ENCODE measurements at regions not wholly inside any gene's neighbourhood (a gene's known extent, or its start where the extent isn't known, plus 50 kb on each side); places are given as distances from the start of the nearest gene placed in this dataset.

GRCh38 chr21:20306836-20307235 is 691.4 kb upstream of the NCAM2 start:
- no peak for DNase-seq

DNA sequence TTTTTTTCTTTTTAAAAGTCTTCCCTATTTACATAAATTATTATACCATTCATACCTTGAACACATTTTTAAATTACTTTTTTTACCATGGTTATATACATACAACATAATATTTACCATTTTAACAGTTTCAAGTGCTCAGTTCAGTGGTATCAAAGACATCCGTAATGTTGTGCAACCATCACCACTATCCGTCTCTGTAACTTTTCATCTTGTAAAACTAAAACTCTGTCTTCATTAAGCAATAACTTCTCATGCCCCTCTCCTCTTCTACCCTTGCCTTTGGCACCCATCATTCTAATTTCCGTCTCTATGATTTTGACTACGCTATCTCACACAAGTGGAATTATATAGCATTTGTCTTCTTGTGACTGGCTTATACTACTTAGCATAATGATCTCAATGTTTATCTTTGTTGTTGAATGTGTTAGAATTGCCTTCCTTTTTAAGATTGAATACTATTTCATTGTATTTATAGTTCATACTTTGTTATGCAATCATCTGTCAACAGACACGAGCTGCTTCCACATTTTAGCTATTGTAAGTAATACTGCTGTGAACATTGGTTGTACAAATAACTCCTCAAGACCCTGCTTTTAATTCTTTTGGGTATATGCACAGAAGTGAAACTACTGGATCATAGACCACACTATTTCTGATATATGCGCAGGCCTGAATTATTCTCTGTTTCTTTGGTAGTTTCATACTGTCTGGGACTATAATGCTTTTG is 689.5 kb upstream of the NCAM2 start:
- no peak for DNase-seq

GRCh38 chr21:20311234-20311787 is 686.9 kb upstream of the NCAM2 start:
- DNase-seq = no peak

DNA sequence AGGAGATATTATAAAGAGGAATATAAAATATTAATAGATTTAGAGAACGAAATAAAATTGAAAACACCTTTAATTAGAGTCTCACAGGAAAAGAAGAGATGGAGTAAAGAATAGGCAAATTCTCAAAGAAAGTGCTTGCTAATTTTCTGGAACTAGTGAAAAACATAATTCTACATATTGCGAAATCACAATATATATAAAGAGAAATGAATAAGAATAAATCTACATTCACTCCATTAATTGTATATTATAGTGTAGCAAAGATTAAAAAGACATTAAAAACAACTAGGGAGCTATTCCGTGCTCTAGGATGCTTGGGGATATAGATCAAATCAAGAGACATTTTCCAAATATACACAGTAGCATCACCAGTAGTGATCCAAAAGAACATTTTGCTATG is 685.2 kb upstream of the NCAM2 start:
- DNase-seq = no peak

DNA sequence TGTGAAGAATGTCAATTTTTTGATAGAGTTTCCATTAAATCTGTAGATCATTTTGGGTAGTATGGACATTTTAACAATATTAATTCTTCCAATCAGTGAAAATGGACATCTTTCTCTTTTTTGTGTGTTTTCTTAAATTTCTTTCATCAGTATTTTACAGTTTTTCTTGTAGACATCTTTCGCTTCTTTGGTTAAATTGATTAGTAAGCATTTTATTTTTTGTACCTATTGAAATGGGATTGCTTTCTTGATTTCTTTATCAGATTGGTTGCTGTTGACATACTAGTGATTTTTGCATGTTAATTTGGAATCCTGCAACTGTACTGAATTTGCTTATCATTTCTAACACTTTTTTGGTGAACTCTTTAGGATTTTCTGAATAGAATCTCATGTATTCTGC is 683.2 kb upstream of the NCAM2 start:
- DNase-seq = no peak

- no peak for DNase-seq
Observed at GRCh38 chr21:20329636-20330035, 668.6 kb upstream of the NCAM2 start.

- DNase-seq = no peak
Observed at GRCh38 chr21:20330652-20331051, 667.6 kb upstream of the NCAM2 start.

DNA sequence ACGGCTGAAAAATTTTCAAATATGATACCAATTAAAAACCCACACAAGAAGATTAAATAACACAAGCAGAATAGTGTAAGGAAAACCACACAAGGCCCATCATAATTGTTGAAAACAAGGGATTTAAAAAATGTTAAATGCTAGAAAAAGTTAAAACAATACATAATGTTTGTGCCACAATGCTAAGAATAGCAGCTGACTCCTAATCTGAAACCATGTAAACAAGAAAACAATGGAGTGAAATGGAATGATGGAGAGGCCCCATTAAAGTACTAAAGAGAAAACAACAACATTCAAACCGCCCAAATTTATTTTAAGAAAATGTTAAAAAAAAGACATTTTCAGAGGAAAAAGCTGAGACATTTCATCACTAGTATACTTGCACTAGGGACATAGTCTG is 663.6 kb upstream of the NCAM2 start:
- no peak for DNase-seq

DNA sequence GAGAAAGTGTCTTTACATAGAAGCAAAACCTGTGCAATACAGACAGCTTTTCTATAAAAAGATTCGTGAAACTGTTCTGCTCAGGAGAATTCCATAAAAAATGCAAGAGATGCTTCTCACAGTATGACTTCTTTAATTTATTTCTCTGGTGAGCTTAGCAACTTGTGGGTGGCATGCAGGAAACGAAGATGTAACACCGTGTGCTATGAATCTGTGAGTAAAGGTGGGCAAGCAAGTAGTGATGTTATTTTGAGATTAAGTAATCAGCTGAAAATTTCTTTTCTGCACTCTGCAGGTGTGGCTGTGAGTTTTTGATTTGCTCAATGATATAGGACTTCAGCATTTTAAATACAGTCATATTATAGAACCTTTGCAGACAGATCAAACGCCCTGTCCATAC is 656.8 kb upstream of the NCAM2 start:
- DNase-seq = no peak

- DNase-seq = no peak
Observed at GRCh38 chr21:20343186-20343585, 655.0 kb upstream of the NCAM2 start.

DNA sequence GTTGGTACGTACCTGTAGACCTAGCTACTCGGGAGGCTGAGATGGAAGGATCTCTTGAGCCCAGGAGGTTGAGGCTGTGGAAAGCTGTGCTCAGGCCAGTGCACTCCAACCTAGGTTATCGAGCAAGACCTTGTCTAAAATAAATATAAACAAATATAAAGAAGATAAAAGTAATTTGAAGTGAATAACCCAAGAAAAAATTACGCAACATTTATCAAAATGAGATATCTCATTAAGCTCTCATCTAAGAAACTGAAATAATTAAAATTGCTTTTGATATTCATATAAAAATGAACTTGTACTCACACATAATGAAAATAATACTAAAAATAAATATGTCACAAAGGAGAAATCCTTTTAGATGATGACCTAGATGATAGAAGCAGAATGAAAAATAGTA is 647.1 kb upstream of the NCAM2 start:
- DNase-seq = no peak

- DNase-seq = no peak
Observed at GRCh38 chr21:20353351-20353750, 644.9 kb upstream of the NCAM2 start.

GRCh38 chr21:20373031-20373430 is 625.2 kb upstream of the NCAM2 start:
- DNase-seq = no peak

DNA sequence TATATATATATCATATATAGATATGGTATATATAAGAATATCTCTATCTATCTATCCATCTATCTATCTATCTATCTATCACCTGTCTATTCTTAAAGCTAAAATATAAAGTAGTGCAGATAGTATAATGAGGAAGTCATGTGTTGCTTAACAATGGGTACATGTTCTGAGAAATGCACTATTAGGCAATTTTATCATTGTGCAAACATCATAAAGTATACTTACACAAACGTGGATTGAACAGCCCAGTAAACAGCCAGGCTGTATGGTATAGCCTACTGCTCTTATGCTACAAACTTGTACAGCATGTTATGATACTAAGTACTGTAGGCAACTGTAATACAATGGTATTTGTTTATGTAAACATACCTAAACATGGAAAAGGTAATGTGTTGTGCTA is 621.0 kb upstream of the NCAM2 start:
- no peak for DNase-seq

- no peak for DNase-seq
Observed at GRCh38 chr21:20388400-20388799, 609.8 kb upstream of the NCAM2 start.

- DNase-seq = no peak
Observed at GRCh38 chr21:20396798-20397197, 601.4 kb upstream of the NCAM2 start.

- DNase-seq = no peak
Observed at GRCh38 chr21:20404915-20405314, 593.3 kb upstream of the NCAM2 start.

DNA sequence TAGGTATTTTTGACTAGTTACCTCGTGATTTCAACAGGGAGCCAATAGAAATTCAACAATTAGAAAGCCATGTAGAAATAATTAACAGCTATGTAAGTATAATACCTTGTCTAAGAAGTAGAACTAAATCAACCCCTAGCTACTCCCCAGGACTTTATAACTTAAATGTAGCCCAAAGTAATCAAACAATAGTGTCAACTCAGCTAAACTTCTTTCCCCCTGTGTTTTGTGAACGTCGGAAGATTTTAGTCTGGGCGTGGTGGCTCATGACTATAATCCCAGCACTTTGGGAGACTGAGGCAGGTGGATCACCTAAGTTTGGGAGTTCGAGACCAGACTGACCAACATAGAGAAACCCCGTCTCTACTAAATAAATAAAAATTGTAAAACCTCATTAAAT is 579.9 kb upstream of the NCAM2 start:
- DNase-seq = no peak

DNA sequence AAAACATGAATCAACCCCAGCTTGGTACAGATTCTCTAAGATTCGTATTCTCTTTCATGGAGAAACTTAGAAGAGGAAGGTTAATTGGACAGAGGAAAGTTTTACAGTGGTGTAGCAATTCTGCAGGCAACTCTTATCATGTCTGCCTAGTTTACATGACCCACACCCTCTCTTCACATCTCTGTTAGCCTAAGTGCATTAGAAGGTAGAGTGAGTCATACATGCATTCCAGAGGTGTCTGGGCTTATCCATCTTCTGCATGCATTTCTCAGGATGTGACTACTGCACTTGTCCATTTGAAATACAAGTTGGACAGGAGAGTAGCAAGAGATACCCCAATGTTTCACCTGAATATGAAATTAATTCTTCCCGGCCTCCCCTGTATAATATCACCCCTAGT is 578.4 kb upstream of the NCAM2 start:
- no peak for DNase-seq

DNA sequence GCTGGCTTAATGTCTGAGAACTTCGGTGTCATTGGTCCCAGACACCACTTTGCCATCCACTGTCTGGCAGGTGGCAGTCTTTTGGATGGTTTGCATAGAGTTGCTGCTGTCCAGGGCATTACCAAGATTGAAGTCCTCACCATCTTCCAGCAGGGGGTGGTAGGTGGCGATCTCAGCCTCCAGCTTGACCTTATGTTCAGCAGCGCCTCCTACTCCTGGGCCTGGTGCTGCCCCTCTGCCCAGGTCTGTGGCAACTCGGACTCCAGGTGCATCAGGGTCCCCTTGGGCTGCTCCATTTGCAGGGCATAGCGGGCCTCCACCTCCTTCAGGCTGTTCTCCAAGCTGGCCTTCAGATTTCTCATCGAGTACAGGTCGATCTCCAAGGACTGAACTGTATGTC is 573.3 kb upstream of the NCAM2 start:
- DNase-seq = no peak

- no peak for DNase-seq
Observed at GRCh38 chr21:20425856-20426255, 572.4 kb upstream of the NCAM2 start.

DNA sequence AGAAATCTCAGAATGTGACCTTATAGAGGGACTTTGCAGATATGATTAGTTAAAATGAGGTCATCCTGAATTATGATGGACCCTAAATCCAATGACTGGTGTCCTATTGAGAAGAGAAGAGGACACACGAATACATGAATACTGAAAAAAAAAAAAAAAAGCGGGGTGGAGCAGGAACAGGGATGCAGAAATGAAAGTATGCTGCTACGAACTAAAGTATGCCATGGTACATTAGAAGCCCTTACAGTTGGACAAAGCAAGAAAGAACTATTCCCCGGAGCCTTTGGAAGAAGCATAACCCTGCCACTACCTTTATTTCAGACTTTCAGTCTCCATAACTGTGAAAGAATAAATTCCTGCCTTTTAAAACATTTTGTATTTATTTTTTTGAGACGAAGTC is 557.9 kb upstream of the NCAM2 start:
- DNase-seq = no peak

DNA sequence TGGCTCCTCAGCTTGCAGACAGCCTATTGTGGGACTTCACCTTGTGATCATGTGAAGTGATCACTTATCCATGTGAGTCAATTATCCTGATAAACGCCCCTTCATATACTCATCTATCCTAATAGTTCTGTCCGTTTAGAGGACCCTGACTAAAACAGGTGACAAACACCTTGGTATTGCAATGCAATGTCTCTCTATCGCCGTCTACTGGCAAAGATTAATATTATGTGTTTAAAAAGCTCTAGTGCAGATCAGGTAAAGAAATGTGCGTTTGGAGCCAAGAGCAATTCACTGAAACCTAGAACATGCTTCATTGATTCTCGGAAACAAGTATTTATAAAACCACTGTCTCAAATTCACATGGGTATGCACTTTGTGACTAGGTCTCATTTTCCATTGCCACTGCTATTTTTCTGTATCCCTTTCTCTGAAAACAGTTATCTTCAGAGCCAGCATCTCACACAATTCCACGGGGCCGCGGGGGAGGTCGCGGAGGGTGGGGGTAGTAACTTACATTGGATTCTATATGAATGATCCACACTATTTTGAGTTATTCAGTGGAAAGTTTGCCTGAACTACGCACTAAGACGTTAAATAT is 554.6 kb upstream of the NCAM2 start:
- no peak for DNase-seq

DNA sequence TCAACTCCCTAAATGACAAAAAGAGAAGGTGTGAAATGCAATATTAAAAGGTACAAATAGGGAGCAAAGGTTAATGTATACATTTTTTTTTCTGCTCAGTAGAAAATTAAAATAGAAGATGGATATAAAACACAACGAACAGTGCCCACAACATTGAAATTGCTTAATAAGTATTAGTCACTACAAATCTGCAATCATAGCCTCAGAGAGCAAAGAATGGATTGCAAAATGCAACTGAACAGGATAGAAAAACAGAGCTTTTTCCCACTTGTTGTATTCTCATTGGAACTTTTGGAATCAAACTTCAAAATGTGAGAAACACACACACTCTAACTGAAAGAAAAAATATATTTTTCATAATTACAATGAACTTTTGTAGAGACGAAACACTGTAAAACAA is 552.2 kb upstream of the NCAM2 start:
- DNase-seq = no peak

- no peak for DNase-seq
Observed at GRCh38 chr21:20451046-20451445, 547.2 kb upstream of the NCAM2 start.

Data from stimulated activated CD4-positive, alpha-beta T cell treated with anti-CD3 and anti-CD28 coated beads, Interleukin-4, amount 100 ng/mL, for 4 hours (primary cell).